LHCN-M2 (cell line): ENCODE measurements at regions not wholly inside any gene's neighbourhood (a gene's known extent, or its start where the extent isn't known, plus 50 kb on each side); places are given as distances from the start of the nearest gene placed in this dataset.

Source experiments
- DNase-seq: peaks from one replicate; pipeline ENCODE4 v3.0.0-alpha.2; 2012; ENCODE audit warnings: low read depth

DNA sequence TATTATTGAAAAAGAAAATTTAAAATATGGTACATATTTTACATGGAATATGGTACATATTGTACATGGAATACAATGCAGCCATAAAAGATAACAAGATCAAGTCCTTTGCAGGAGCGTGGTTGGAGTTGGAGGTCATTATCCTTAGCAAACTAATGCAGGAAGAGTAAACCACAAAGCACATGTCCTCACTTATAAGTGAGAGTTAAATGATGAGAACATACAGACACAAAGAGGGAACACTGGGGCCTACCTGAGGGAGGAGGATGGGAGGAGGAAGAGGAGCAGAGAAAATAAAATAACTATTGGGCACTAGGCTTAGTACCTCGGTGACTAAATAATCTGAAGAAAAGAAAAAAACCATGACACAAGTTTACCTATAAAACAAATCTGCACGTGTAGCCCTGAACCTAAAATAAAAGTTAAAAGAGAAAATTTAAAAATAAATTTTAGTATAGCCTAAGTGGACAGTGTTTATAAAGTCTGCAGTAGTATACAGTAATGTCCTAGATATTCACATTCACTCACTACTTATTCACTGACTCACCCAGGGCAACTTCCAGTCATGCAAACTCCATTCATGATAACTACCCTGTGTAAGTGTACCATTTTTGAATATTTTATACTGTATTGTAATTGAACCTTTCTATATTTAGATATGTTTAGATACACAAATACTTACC is 204.4 kb downstream of the FAM76B start:
- peak; percentile 1 for DNase-seq

- no peak for DNase-seq
Observed at GRCh38 chr11:95584589-95584988, 205.0 kb downstream of the FAM76B start.

- no peak for DNase-seq
Observed at GRCh38 chr11:95584180-95584579, 205.4 kb downstream of the FAM76B start.

DNA sequence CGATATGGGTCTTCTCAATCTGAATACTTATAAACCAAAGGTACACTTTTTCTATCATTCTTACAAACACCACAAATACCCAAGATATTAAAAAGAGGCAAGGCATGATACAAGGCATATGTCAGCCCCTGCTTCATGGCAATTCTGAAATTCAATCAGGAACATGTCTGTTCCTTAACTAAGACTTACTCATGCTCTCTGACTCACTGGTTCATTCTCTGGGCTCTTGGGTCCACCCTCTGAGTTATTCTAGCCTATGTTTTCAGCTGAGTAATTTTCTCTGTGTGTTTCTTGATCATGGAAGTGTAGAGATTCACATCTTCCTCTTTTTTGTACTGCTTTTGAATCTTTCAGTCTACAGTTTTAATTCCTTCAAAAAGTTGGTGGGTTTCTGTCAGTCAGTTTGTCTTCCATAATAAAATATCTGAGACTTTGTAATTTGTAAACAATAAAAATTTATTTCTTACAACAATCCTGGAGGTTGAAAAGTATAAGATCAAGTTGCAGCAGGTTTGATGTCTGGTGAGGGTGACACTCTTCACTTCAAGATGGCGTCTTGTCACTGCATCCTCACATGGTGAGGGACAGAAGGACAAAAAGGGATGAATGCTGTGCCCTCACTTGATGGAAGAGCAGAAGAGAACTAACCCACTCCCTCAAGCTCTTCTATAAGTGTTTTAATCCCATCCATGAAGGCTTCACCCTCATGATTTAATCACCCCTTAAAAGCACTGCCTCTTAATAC is 211.7 kb downstream of the FAM76B start:
- peak; percentile 6 for DNase-seq

GRCh38 chr11:95576146-95576845 is 213.3 kb downstream of the FAM76B start:
- DNase-seq: no peak

DNA sequence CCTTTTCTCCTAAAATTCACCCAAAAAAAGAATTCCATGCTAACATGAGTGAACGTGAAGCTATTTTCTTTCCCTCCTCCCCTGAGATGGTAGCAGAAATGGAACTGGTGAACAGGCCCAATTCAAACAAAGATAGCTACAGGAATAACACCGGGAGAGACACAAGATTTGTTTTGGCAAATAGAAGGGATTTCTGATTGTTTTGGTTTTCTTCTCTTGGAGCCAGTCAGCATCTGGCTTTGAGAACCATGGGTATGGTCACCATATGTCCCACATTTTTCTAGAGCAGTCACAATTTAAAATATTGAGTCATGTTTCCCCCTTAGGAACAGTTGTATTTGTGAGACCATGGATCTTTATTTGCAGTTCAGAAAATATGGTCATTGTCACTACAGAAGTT is 214.1 kb downstream of the FAM76B start:
- no peak for DNase-seq

DNA sequence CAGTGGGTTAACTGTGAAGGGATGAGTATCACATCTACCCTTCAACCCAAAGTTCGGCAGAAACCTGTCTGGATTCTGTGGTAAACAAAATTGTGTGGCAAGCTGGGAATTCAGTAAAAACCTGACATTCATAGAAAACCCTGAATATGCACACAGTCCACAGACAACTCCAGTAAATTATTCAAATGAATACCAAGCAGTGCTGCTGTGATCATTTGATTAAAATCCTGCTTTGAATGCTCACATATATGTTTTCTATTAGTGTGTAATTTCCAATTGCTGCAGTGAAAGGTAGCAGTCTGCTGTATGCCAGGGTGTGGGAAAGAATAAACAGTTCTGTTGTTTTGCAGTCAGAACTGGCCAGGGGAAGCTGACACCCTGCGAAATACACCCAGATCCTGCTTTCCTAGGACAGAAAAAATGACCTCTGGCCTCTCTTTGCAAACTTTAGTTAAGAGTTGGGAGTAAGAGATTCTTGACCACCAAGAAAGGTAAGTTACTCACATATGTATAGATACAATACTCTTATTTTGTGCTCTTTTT is 217.8 kb downstream of the FAM76B start:
- no peak for DNase-seq

GRCh38 chr11:95570845-95571244 is 218.7 kb downstream of the FAM76B start:
- DNase-seq: no peak

- DNase-seq: no peak
Observed at GRCh38 chr11:95569207-95569606, 220.4 kb downstream of the FAM76B start.

GRCh38 chr11:95568281-95568680 is 221.3 kb downstream of the FAM76B start:
- no peak for DNase-seq

DNA sequence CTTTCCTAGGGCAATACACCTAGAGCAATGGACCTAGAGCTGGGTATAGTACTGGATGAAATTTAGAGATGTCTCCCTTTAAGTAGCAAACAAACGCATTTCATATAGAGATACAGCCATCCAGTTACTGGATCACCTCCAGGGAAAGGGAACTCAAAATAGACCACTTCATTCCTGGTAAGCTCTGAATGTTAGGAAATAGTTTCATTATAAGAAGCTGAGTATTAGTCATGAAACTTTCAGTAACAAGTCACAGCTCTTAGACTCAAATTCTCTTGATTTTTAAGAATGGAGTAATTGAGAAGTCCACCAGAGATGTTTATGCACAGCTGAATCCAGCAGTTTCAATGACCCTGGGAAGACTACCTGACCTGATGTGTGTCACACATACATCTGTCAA is 221.9 kb downstream of the FAM76B start:
- no peak for DNase-seq

GRCh38 chr11:95566211-95566610 is 223.4 kb downstream of the FAM76B start:
- DNase-seq: no peak

DNA sequence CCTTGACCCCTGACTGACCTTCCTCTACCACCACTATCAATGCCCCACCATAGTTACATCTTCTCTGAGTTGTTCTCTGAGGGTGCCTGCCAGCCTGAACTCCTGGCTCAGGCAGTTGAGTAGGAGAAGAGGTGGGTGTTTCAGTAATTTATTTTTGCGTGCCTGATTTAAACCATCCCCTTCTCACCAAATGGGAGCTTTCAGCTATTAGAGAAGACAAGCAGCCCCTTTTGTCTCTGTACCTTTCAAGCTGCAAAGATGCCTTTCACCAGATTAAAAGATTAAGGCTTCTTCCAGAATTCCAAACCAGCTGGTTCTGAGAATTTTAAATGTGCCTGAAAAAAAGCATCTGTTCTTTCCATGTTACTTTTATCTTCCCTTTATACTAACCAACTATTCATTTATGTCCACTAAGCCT is 223.8 kb downstream of the FAM76B start:
- DNase-seq: no peak

DNA sequence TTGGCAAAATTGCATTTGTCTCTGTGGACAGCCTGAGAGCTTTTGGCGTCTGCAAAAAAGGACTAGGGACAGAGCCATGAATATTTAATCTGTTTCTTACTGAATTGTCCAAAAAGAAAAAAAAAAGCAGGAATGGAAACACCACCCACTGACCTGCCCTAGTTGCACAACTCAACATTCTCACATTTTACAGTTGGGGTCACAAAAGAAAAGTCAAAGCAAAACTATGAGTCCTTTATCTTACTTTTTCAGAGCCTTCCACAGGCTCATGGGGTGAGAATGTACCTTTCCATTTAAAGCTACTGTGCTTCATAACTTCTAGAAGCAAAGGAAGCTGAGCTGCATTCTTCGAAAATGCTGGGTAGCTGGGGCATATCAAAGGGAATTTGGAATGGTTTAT is 225.7 kb downstream of the FAM76B start:
- DNase-seq: no peak

GRCh38 chr11:95563173-95563572 is 226.4 kb downstream of the FAM76B start:
- DNase-seq: no peak

GRCh38 chr11:95562196-95562921 is 227.2 kb downstream of the FAM76B start:
- no peak for DNase-seq

DNA sequence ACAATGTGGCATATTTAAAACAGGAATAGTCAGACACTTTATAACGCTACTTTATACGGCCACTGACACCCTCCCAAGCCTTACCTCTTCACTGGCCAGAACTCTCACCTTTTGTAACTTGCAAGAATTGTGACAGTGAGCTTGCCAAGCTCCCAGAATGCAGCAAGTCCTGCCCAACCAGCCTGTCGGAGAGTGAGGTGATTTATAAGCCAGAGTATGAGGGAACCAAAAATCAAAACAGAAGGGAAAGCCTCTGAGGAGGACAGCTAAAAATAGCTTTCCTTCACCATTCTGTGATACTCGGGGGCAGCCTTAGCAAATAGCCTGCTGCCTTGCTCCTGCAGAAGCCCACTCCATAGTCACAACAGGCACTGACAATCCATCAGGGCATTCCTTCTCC is 229.7 kb downstream of the FAM76B start:
- no peak for DNase-seq

GRCh38 chr11:95557376-95557775 is 232.2 kb downstream of the FAM76B start:
- DNase-seq: no peak

GRCh38 chr11:95556342-95557163 is 233.0 kb downstream of the FAM76B start:
- no peak for DNase-seq

- DNase-seq: no peak
Observed at GRCh38 chr11:95556011-95556341, 233.6 kb downstream of the FAM76B start.

DNA sequence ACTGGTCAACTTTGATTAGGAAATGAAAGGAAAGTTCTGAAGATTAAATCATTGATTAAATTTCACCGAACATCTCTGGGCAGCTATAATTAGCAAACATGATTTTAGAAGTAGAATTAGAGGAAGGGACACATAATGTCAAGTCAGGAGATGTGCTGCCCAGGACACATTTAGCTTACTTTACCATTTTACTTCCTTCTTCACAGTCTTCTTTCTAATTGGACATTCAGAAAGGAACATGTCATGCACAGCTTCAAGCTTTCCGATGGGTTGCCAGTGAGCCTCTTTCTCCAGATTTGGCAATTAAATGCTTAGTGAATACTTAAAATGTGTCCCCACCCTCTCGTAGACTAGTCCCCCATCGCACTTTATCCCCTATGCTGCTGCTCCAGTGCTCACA is 234.7 kb downstream of the FAM76B start:
- DNase-seq: no peak
